GM20000 (cell line): ENCODE measurements at regions not wholly inside any gene's neighbourhood (a gene's known extent, or its start where the extent isn't known, plus 50 kb on each side); places are given as distances from the start of the nearest gene placed in this dataset.

Experiments
- DNase-seq: peaks from one replicate; pipeline ENCODE4 v3.0.0; 2012; ENCODE audit warnings: low spot score
- TF ChIP-seq, protein P1 (sequence below): IDR thresholded peaks from 2 replicates; pipeline ENCODE4 v1.5.1; 2012; ENCODE audit warnings: mild to moderate bottlenecking, control low read depth; ENCODE audit errors: extremely low read depth, missing control alignments

DNA sequence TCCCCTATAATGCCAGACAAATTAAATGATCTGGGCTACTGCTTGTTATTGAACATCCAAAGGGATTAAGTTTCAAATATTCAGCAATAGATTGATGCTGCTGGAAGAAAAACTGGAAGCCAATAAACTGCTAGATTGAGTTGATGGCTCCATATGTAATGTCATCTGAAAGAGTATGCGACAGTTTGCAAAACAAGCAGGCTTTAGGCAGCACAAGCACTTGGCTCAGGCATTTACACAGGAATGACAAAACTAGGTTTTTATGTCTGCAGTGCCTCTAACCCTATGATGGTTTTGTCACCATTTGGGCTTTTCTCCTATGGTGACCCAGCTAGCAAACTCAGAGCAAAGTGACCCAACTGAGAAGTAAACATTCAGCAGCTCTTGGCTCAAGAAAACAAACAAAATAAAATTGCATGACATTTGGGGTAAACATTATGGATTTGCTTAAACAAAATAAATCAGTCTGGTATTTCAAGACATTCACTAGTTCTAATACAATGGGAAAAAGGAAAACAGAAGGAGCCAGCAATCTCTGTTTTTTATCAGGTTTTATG, 978.5 kb downstream of the DTWD2 start:
- no peak for DNase-seq
- TF ChIP-seq, protein P1, sequence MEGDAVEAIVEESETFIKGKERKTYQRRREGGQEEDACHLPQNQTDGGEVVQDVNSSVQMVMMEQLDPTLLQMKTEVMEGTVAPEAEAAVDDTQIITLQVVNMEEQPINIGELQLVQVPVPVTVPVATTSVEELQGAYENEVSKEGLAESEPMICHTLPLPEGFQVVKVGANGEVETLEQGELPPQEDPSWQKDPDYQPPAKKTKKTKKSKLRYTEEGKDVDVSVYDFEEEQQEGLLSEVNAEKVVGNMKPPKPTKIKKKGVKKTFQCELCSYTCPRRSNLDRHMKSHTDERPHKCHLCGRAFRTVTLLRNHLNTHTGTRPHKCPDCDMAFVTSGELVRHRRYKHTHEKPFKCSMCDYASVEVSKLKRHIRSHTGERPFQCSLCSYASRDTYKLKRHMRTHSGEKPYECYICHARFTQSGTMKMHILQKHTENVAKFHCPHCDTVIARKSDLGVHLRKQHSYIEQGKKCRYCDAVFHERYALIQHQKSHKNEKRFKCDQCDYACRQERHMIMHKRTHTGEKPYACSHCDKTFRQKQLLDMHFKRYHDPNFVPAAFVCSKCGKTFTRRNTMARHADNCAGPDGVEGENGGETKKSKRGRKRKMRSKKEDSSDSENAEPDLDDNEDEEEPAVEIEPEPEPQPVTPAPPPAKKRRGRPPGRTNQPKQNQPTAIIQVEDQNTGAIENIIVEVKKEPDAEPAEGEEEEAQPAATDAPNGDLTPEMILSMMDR: no peak

DNA sequence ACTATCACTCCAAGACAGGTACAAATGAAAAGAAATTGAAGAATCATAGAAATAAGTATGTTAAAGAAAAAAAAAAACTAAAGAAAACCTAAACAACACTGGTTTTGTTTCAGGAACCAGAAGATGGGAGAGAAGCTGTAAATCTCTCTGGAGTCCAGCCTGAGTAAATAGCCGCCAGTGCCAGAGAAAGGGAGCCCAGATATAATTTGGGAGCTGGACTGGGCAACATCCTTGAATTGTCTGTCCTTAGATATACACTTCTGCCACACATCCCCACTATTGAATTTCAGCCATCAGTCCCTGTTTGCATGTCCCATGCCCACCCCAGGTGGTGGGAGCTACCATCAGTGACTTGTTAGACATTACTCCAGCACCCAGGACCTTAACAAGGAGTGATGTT, 979.6 kb downstream of the DTWD2 start:
- TF ChIP-seq, protein P1: no peak
- DNase-seq: no peak

DNA sequence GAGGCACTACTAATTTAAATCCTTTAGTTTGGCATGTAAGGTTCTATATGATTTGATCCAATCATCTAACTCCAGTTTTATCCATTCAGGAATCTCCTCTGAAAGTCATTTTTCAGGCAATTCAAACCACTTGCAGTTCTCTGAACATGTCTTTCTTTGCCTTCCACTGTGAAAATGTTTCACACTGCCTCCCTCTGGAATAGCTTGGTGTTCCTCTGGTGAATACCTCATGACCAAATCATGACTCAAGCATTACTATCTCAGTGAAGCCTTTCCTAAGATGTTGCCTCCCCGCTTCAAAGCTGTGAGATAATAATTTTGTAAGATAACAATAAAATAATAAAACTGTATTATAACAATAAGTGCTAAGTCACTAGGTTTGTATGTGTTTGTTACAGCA, 981.1 kb downstream of the DTWD2 start:
- TF ChIP-seq, protein P1: no peak
- DNase-seq: no peak

DNA sequence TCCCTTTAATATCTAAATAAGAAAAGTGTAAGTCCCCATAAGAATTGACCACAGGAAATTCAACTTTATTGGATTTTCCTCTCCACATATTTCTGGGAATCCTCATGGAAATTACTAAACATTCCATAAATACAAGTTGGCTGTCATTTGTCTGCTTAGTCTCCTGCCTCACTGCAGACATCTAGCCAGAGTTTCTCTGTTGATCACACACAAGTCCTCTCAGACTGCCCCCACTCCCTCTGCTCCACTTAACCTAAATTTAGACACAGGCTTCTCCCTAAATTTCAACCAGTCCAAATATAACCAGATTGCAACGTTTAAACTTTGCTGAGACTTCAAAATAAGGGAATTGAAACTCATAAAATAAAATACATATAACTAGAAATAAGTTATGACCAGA, 982.1 kb downstream of the DTWD2 start:
- TF ChIP-seq, protein P1: no peak
- no peak for DNase-seq

DNA sequence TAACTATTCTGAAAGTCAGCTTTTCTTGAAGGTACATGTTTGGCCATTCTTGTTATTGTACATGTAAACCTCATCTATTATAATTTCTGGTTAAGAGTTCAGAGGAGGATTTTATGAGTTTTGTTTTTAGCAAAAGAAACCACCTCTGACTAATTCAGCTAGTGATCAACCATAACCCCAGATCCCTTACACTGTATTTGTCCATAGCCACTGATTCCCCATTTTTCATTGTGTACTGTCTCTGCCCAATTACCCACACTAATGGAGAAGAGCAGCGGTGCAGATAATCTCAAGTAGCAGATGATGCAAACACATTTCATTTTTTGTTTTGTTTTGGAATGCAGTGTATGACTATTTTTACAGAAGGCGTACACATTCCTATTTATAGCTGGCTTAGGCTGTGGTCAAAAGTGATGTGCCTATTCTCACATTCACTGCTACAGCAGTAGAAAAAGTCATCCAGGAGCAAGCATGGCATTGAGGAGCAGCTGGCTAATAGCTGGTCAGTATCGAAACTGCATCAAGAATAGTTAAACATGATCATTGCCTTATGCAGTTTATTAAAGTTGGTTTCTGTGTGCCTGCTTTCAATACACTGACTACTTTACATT, 988.3 kb downstream of the DTWD2 start:
- TF ChIP-seq, protein P1: no peak
- DNase-seq: no peak

DNA sequence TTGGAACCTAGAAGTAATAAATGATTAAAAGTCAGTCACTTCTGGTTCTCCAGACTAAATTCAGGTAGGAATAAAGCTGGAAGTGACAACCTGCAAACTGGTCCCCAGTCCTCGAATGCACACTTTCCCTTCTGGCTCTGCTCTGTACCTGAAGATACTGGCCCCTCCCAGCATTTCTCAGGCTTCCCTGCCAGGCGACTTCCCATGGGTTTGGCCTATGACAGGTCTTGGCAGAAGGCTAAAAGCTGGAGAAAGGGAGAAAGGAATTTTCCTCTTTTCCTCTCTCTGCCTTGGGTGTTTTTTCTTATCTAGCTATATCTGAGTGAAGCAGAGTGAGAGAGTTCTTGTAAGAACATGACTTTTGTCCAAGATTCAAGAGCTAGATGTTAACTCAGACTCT, 1005.7 kb downstream of the DTWD2 start:
- no peak for DNase-seq
- TF ChIP-seq, protein P1: no peak

DNA sequence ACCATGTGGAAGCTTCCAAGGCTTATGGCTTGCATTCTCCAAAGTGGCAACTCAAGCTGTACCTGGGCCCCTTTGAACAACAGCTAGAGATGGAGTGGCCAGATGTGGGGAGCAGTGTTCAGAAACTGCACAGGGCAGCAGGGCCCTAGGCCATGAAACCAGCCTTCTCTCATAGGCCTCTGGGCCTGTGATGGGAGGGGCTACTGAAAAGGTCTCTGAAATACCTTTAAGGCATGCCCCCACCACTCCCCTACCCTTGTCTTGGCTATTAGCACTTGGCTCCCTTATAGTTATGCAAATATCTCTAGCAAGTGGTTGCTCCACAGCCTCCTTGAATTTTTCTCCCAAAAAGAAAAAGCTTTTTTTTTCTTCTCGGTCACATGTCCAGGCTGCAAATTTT, 1014.6 kb downstream of the DTWD2 start:
- TF ChIP-seq, protein P1: no peak
- no peak for DNase-seq
